ENCODE measurements at regions not wholly inside any gene's neighbourhood (a gene's known extent, or its start where the extent isn't known, plus 50 kb on each side); places are given as distances from the start of the nearest gene placed in this dataset.

DNA sequence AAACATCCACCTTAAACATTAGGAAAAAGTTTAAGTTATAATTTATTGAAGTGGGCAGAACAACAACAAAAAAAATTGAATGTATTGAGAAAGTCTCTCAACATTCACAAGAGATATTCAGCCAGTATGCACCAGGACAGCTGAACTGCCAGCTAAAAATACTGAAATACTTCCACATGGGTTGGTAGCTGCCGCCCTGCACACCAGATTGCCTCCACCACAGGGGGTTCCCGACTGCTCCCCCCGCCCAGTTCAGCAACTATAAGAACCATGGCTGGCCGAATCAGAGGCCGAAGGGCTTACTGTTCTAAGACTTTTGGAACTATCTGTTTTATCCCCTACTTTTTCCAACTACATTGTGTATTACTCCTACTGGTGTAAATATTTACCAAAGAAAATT lies 150.0 kb upstream of the LRP1B start:
- H3K27ac ChIP-seq (ENCODE audit: low read depth in 2 of 2, low read length in 1 of 2), result no peak overlapping the region
- H3K4me3 ChIP-seq (ENCODE audit: low read depth in 2 of 2, low read length in 1 of 2), result no peak overlapping the region

DNA sequence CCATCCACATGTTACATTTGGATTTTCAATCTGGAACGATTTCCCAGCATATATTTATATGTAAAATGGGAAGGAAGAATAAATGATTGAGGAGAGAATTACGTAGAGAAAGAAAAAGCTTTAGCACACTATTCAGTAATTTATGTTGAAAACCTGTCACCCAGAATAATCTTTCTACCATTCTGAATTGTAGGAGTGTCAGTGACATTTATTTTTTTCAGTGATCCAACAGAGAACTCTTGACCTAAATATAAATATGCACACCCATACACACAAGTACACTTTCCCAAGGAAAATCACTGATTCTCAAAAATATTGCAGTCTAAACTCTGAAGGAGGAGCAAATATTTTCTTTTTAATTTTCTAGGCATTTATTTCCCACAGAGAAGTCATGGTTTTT lies 140.2 kb upstream of the LRP1B start:
- no peaks in the 10 kb centered on the region for H3K27me3 ChIP-seq (ENCODE audit: insufficient read depth)
- peaks cover 0 to 7% of the 10 kb centered on the region in 2 experiments; a peak in 2 of 4 replicates for H3K4me1 ChIP-seq (ENCODE audit: control insufficient read depth in 1 of 2, insufficient read depth in 2 of 2, low read depth in 1 of 2, low read length in 1 of 2)
- TF ChIP-seq TAF1 (IDR thresholded peaks at IDR 0.05; ENCODE audit: borderline replicate concordance, low read depth, low read length), result no peak
- no peak for TF ChIP-seq SMC3 (IDR thresholded peaks at IDR 0.05; ENCODE audit: low read depth, low read length)
- TF ChIP-seq CHD2 (IDR thresholded peaks at IDR 0.05; ENCODE audit: low read length, partially characterized antibody), result no peak
- no peak for TF ChIP-seq MXI1 (IDR thresholded peaks at IDR 0.05; ENCODE audit: low read depth, low read length)
- TF ChIP-seq, protein P1, sequence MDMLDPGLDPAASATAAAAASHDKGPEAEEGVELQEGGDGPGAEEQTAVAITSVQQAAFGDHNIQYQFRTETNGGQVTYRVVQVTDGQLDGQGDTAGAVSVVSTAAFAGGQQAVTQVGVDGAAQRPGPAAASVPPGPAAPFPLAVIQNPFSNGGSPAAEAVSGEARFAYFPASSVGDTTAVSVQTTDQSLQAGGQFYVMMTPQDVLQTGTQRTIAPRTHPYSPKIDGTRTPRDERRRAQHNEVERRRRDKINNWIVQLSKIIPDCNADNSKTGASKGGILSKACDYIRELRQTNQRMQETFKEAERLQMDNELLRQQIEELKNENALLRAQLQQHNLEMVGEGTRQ (IDR thresholded peaks at IDR 0.05; ENCODE audit: borderline replicate concordance, low read depth, low read length), result no peak
- H4K20me1 ChIP-seq (ENCODE audit: insufficient read depth), result no peaks in the 10 kb centered on the region
- no peaks in the 10 kb centered on the region for H3K36me3 ChIP-seq (replicated peaks in 1 of 2; ENCODE audit: control insufficient read depth in 1 of 2, insufficient read depth in 2 of 2, low read length in 1 of 2)
- H3K4me2 ChIP-seq, result no peak overlapping the region
- H3K4me3 ChIP-seq (ENCODE audit: low read depth in 2 of 2, low read length in 1 of 2), result no peak overlapping the region
- H3K9ac ChIP-seq, result no peak overlapping the region
- peak overlapping the region in 1 of 2 experiments; percentile 92; a peak in 2 of 4 replicates for H3K27ac ChIP-seq (ENCODE audit: low read depth in 2 of 2, low read length in 1 of 2)
- WGBS (ENCODE audit: low lambda C conversion rate), result 35% methylated on average over 2 of the region's 2 CpGs
- CTCF ChIA-PET, result interaction anchor here (0.6 to 1.6 kb wide), 3 partner anchors 11 to 1435 kb away, joined by 3 to 5 read pairs (median 3); no protein-coding TSS in a partner anchor
- no peaks in the 10 kb centered on the region for H3K9me3 ChIP-seq
- H2AFZ ChIP-seq (ENCODE audit: low read depth), result no peak overlapping the region
- no peaks in the 10 kb centered on the region for H3K9me2 ChIP-seq
- POLR2A ChIA-PET, result no interaction called here
- H3K79me2 ChIP-seq (ENCODE audit: insufficient read depth), result no peaks in the 10 kb centered on the region
- DNase-seq, result no peak
- no peaks in the 10 kb centered on the region for H3F3A ChIP-seq (replicated peaks; ENCODE audit: insufficient read depth)

More for the DNA sequence above, 150.0 kb upstream of the LRP1B start:
- no peak for DNase-seq
- Histone ChIP-seq H3F3A (replicated peaks; ENCODE audit: insufficient read depth) (no peaks in the 10 kb centered on the region), H3K9ac (no peak overlapping the region), H3K4me2 (no peak overlapping the region), H2AFZ (ENCODE audit: low read depth) (no peak overlapping the region), H3K79me2 (ENCODE audit: insufficient read depth) (no peaks in the 10 kb centered on the region), H4K20me1 (ENCODE audit: insufficient read depth) (no peaks in the 10 kb centered on the region), H3K4me1 (ENCODE audit: control insufficient read depth in 1 of 2, insufficient read depth in 2 of 2, low read depth in 1 of 2, low read length in 1 of 2) (peaks cover 2 to 5% of the 10 kb centered on the region in 2 experiments; a peak in 3 of 4 replicates), H3K27me3 (ENCODE audit: insufficient read depth) (no peaks in the 10 kb centered on the region), H3K36me3 (replicated peaks in 1 of 2; ENCODE audit: control insufficient read depth in 1 of 2, insufficient read depth in 2 of 2, low read length in 1 of 2) (no peaks in the 10 kb centered on the region), H3K9me3 (no peaks in the 10 kb centered on the region), H3K9me2 (no peaks in the 10 kb centered on the region)
- ChIA-PET POLR2A (no interaction called here), CTCF (no interaction called here)
- TF ChIP-seq, protein P1 (IDR thresholded peaks at IDR 0.05; ENCODE audit: borderline replicate concordance, low read depth, low read length), result no peak
- TF ChIP-seq, protein P2, sequence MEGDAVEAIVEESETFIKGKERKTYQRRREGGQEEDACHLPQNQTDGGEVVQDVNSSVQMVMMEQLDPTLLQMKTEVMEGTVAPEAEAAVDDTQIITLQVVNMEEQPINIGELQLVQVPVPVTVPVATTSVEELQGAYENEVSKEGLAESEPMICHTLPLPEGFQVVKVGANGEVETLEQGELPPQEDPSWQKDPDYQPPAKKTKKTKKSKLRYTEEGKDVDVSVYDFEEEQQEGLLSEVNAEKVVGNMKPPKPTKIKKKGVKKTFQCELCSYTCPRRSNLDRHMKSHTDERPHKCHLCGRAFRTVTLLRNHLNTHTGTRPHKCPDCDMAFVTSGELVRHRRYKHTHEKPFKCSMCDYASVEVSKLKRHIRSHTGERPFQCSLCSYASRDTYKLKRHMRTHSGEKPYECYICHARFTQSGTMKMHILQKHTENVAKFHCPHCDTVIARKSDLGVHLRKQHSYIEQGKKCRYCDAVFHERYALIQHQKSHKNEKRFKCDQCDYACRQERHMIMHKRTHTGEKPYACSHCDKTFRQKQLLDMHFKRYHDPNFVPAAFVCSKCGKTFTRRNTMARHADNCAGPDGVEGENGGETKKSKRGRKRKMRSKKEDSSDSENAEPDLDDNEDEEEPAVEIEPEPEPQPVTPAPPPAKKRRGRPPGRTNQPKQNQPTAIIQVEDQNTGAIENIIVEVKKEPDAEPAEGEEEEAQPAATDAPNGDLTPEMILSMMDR (IDR thresholded peaks at IDR 0.05), result no peak
- TF ChIP-seq RAD21 (IDR thresholded peaks at IDR 0.05; ENCODE audit: low read length), result no peak
- TF ChIP-seq SMC3 (IDR thresholded peaks at IDR 0.05; ENCODE audit: low read depth, low read length), result no peak
- TF ChIP-seq MEF2A (IDR thresholded peaks at IDR 0.05; ENCODE audit: borderline replicate concordance, low read depth), result no peak
- no peak for TF ChIP-seq TAF1 (IDR thresholded peaks at IDR 0.05; ENCODE audit: borderline replicate concordance, low read depth, low read length)
- no peak for TF ChIP-seq RCOR1 (IDR thresholded peaks at IDR 0.05; ENCODE audit: low read length)
- WGBS (ENCODE audit: low lambda C conversion rate), result 58% methylated on average over 5 of the region's 5 CpGs
